NT2/D1 (cell line): ENCODE measurements at regions not wholly inside any gene's neighbourhood (a gene's known extent, or its start where the extent isn't known, plus 50 kb on each side); places are given as distances from the start of the nearest gene placed in this dataset.

Experiments
- DNase-seq: peaks from one replicate; pipeline ENCODE4 v3.0.0-alpha.2; 2011; ENCODE audit warnings: low read depth, low spot score
- H3K27me3 ChIP-seq: 2 replicates; pipeline ENCODE4 v1.6.0; 2011; ENCODE audit warnings: mild to moderate bottlenecking; ENCODE audit not compliant: insufficient read length, insufficient read depth
- H3K36me3 ChIP-seq: 2 replicates; pipeline ENCODE4 v1.6.1; 2011; ENCODE audit warnings: mild to moderate bottlenecking, low read length, mixed read lengths; ENCODE audit not compliant: insufficient read depth, insufficient read length
- H3K4me1 ChIP-seq: 2 replicates; pipeline ENCODE4 v1.5.1; 2011; ENCODE audit not compliant: insufficient read depth, insufficient read length
- H3K4me3 ChIP-seq: 2 replicates; pipeline ENCODE4 v1.5.1; 2011; ENCODE audit warnings: low read depth; ENCODE audit not compliant: insufficient read length
- H3K9ac ChIP-seq: 2 replicates; pipeline ENCODE4 v1.6.0; 2011; ENCODE audit warnings: low read depth; ENCODE audit not compliant: insufficient read length
- H3K9me3 ChIP-seq: 2 replicates; pipeline ENCODE4 v1.5.1; 2011; ENCODE audit warnings: mild to moderate bottlenecking, low read length; ENCODE audit not compliant: insufficient read depth
- SUZ12 ChIP-seq: IDR thresholded peaks from 2 replicates; pipeline ENCODE4 v1.6.1; 2011; ENCODE audit not compliant: insufficient read length, insufficient read depth; ENCODE audit errors: extremely low read depth
- YY1 ChIP-seq: IDR thresholded peaks from 2 replicates; pipeline ENCODE4 v1.6.1; 2011; ENCODE audit not compliant: insufficient read length, insufficient read depth
- ZNF274 ChIP-seq: IDR thresholded peaks from 2 replicates; pipeline ENCODE4 v1.6.1; 2011; ENCODE audit warnings: mild to moderate bottlenecking, low read depth, low read length

DNA sequence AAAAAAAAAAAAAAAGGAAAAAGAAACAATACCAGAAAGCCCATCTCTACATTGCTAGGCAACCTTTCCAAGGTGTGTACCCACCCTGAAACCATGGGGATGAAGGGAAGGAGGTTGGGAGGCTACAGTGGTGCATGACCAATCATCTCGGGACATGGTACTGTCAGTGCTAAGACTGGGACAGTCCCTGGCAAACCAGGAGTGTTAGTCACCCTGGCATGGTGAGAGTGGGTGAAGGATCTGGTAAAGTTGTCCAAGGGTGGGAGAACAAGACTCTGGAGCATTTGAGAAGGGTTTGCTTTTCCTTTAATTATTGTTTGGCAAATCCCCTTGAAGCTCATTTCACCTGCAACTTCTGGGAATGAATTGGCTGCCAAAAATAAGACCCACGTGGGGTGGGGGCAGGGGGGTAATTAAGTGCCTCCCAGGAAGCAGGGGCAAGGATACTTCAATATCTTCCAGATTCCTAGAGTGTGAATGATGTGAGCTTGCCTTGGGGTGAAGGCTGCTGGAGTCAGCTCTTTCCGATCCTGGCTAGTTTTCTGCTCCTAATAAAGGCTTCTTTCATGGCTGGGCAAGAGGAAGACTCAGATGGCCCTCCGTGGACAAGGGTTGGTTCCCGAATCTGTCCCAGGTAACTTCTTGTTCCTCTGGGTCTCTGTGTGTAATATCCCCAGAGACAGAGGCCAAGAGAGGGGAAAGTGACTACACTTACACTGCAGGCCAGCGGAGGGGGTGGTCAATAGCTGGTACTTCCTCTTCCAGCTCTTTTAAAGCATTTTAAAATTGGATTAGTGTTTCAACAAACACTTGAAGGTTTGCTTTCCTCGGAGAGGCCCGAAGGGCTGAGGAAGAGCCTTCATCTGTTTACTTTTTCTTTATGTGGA is 61.6 kb upstream of the SPRY4 start:
- Histone ChIP-seq H3K4me3 (no peak overlapping the region), H3K27me3 (no peaks in the 10 kb centered on the region), H3K4me1 (peaks cover 14% of the 10 kb centered on the region), H3K9me3 (no peaks in the 10 kb centered on the region), H3K36me3 (no peaks in the 10 kb centered on the region), H3K9ac (no peak overlapping the region)
- DNase-seq, result no peak
- TF ChIP-seq SUZ12, result no peak
- no peak for TF ChIP-seq ZNF274
- no peak for TF ChIP-seq YY1

DNA sequence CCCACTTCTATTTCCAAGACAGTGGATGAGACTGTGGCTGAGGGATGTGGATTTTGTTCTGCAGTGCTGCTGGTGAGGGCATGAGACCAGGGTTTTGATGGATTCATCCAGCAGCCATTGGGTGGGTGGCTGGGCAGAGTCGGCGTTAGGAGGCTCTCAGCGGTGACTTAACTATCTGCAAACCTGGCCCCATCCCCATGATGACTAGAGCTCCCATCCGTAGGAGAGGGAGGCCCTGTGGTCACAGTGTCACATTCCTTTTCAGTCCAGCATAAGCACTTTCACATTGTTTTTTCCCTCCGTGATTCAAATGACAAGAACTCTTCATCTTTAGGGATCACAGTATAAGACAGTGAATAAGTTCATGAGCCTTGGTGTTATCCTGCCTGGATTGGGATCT is 60.4 kb upstream of the SPRY4 start:
- no peaks in the 10 kb centered on the region for H3K9me3 ChIP-seq
- H3K4me3 ChIP-seq, result no peak overlapping the region
- no peak overlapping the region for H3K9ac ChIP-seq
- no peaks in the 10 kb centered on the region for H3K27me3 ChIP-seq
- peaks cover 14% of the 10 kb centered on the region for H3K4me1 ChIP-seq
- DNase-seq, result no peak
- H3K36me3 ChIP-seq, result no peaks in the 10 kb centered on the region
- TF ChIP-seq YY1, result no peak
- no peak for TF ChIP-seq SUZ12
- TF ChIP-seq ZNF274, result no peak

DNA sequence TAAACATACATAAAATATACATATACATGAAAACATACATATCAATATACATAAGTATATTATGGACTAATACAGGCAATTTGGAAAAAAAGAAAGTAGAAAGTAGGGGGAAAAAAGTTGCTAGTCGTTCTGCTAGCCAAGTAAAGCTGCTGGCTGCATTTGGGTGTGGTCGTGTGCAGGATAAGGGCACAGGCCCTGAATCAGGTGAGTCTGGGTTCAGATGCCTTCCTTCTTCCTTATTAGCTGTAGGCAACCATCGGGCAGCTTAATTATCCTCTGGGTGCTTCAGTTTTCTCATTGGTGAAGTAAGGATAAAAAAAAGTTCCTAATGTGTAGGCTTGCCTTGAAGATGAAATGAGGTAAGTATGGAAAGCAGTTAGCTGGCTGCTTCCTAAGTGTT is 59.2 kb upstream of the SPRY4 start:
- TF ChIP-seq YY1 (no peak), SUZ12 (no peak), ZNF274 (no peak)
- H3K4me1 ChIP-seq, result peaks cover 10% of the 10 kb centered on the region
- DNase-seq, result no peak

DNA sequence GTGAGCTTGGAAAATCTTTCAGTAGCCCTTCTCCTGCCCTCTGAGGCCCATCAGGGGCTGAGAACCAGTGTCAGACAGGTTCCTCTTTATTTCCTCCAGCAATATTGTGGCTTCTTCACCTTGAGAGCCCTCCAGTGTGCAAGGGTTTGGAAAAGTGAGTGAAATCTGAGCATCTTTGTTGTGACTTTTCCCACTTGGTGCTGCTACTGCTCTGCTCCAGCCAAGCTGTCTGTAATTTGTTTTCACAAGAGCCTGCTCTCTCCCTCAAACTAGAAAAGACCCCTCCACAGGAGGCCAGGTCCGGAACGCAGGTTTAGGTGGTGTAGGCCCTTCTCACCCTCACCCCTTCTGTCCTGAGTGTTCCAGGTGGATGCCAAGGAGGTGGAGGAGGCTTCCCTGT is 57.4 kb upstream of the SPRY4 start:
- no peaks in the 10 kb centered on the region for H3K9me3 ChIP-seq
- TF ChIP-seq SUZ12 (no peak), YY1 (no peak), ZNF274 (no peak)
- H3K36me3 ChIP-seq, result no peaks in the 10 kb centered on the region
- H3K27me3 ChIP-seq, result no peaks in the 10 kb centered on the region
- H3K4me1 ChIP-seq, result peaks cover 7% of the 10 kb centered on the region
- DNase-seq, result no peak
- H3K9ac ChIP-seq, result no peak overlapping the region
- no peak overlapping the region for H3K4me3 ChIP-seq

More for the DNA sequence above, 59.2 kb upstream of the SPRY4 start:
- Histone ChIP-seq H3K9ac (no peak overlapping the region), H3K9me3 (no peaks in the 10 kb centered on the region), H3K36me3 (no peaks in the 10 kb centered on the region), H3K27me3 (no peaks in the 10 kb centered on the region), H3K4me3 (no peak overlapping the region)

DNA sequence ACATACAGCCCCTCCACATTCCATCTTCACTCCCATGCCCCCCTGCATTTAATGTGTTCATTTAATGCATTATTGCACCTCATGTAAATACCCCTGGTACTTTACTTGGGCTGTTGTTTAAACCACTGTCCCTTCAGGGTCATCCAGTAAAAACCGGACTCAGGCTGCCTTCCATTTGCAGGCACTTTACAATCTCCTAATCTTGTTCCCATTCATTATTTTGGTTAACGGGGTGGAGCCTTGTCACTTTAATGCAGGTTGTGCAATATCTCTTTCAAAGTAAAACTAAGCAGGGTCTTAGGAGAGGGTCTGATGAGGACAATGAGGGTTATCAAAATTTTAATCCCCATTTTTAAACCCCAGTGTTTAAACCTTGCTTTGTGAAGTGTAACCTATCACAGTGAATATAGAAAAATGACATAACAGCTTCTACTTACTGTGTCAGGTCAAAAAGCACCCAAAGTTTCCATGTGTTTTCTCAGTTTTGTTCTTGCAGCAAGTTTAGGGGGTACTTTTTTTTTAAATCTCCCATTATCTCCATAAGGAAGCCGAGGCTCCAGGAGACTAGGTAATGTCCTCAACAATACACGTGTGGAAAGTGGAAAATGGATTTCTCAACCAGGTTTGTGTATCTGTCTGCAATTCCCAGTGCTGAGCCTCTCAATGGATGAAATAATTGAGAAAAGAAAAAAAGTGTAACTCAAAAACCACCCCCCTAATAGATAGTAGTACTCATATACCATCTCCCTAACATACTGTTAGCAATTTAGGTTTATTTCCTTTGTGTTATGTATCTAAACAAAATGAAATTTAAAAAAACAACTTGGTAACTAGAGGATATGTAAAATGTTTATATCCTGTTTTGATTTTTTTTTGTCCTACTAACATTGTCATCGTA is 54.2 kb upstream of the SPRY4 start:
- Histone ChIP-seq H3K36me3 (no peaks in the 10 kb centered on the region), H3K27me3 (no peaks in the 10 kb centered on the region)
- DNase-seq, result no peak

DNA sequence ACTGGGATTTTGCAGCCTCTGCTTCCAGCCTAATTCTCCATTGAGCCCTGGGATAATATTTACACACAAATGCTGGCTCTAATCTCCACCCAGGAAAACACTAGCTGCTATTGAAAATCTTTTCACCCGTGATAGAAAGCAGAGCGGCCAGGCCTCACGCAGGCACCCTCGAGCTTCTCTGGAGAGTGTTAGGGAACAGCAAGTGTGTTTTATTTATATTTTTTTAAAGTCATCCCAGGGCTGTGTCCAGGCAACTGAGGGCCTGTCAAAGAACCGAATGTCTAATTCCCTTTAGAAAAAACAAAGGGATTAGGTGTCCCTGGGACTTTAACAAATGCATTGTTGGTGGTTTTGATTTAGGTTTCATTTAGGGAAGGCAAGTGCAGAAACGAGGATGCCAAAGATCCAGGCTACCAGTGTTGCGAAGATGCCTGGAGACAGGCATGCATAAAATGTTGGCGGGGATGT is 51.2 kb upstream of the SPRY4 start:
- H3K9me3 ChIP-seq, result no peaks in the 10 kb centered on the region
- H3K9ac ChIP-seq, result no peak overlapping the region
- no peaks in the 10 kb centered on the region for H3K36me3 ChIP-seq
- H3K4me3 ChIP-seq, result no peak overlapping the region
- TF ChIP-seq ZNF274, result no peak
- TF ChIP-seq YY1, result no peak
- TF ChIP-seq SUZ12, result no peak
- no peak for DNase-seq
- no peaks in the 10 kb centered on the region for H3K27me3 ChIP-seq
- peaks cover 3% of the 10 kb centered on the region for H3K4me1 ChIP-seq

More for the DNA sequence above, 54.2 kb upstream of the SPRY4 start:
- H3K4me1 ChIP-seq, result peaks cover 8% of the 10 kb centered on the region
- TF ChIP-seq YY1 (no peak), ZNF274 (no peak), SUZ12 (no peak)
- H3K4me3 ChIP-seq, result no peak overlapping the region
- no peak overlapping the region for H3K9ac ChIP-seq
- no peaks in the 10 kb centered on the region for H3K9me3 ChIP-seq
